ENCODE measurements at regions not wholly inside any gene's neighbourhood (a gene's known extent, or its start where the extent isn't known, plus 50 kb on each side); places are given as distances from the start of the nearest gene placed in this dataset.

DNA sequence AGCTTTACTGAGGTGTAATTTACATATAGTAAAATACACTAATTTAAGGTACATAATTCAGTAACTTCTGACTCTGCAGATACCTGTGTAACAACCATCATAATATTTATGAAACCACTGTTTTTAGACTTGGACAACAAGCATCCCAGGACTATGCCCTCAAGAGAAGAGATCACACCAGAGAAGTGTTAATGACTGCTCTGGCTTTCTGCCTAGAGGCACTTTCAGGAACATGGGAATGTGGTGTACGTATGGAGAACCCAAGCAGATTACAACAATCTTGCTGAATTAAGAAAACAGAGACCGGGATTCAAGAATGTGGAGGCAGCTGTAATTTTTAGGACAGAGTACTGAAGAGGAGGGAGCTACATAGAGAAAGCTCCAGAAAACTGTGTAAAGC, 475.2 kb downstream of the LPIN1 start:
- DNase-seq (ENCODE audit: low read depth), result no peak
- TF ChIP-seq, protein P1, sequence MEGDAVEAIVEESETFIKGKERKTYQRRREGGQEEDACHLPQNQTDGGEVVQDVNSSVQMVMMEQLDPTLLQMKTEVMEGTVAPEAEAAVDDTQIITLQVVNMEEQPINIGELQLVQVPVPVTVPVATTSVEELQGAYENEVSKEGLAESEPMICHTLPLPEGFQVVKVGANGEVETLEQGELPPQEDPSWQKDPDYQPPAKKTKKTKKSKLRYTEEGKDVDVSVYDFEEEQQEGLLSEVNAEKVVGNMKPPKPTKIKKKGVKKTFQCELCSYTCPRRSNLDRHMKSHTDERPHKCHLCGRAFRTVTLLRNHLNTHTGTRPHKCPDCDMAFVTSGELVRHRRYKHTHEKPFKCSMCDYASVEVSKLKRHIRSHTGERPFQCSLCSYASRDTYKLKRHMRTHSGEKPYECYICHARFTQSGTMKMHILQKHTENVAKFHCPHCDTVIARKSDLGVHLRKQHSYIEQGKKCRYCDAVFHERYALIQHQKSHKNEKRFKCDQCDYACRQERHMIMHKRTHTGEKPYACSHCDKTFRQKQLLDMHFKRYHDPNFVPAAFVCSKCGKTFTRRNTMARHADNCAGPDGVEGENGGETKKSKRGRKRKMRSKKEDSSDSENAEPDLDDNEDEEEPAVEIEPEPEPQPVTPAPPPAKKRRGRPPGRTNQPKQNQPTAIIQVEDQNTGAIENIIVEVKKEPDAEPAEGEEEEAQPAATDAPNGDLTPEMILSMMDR (conservative IDR thresholded peaks at IDR 0.05; ENCODE audit: low read length), result no peak
- H3K4me3 ChIP-seq (ENCODE audit: low read length), result no peak overlapping the region

DNA sequence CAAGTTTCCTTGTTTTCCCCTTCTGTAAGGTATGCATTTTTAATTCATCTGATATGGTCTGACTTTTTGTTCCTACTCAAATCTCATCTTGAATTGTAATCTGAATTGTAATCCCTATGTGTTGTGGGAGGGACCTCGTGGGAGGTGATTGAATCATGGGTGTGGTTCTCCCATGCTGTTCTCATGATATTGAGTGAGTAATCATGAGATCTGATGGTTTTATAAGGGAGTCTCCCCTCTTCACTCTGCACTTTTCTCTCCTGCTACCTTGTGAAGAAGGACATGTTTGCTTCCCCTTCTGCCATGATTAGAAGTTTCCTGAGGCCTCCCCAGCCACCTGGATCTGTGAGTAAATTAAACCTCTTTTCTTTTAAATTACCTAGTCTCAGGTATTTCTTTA, 476.1 kb downstream of the LPIN1 start:
- TF ChIP-seq, protein P1 (conservative IDR thresholded peaks at IDR 0.05; ENCODE audit: low read length), result no peak
- no peak overlapping the region for H3K4me3 ChIP-seq (ENCODE audit: low read length)
- DNase-seq (ENCODE audit: low read depth), result no peak

DNA sequence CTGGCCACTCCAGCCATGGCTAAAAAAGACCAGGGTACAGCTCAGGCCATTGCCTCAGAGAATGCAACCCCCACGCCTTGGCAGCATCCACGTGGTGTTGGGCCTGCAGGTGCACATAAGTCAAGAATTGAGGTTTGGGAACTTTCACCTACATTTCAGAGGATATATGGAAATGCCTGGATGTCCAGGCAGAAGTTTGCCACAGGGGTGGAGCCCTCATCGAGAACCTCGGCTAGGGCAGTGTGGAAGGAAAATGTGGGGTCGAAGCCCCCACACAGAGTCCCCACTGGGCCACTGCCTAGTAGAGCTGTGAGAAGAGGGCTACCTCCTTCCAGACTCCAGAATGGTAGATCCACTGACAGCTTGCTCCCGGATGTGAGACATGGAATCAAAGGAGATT, 477.3 kb downstream of the LPIN1 start:
- TF ChIP-seq, protein P1 (conservative IDR thresholded peaks at IDR 0.05; ENCODE audit: low read length), result no peak
- H3K4me3 ChIP-seq (ENCODE audit: low read length), result no peak overlapping the region
- DNase-seq (ENCODE audit: low read depth), result no peak

DNA sequence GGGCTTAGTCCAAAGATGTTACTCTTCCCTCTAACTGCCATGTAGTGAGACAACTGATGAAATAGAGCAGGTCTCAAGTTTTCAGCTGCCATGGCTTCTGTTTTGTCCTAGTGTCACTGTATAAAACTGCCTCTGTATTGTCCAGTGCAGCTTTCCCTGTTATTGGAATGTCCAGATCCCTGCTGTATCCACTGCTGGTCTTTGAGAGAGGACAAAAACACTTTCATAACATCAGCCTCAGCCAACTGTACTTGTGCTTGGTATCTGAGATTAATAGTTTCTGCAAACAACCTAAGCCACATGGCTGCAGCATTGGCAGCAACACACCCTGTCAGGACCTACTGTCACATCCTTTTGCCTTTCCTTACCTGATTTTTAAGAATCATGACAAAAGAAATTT, 480.2 kb downstream of the LPIN1 start:
- TF ChIP-seq, protein P1 (conservative IDR thresholded peaks at IDR 0.05; ENCODE audit: low read length), result no peak
- DNase-seq (ENCODE audit: low read depth), result no peak

DNA sequence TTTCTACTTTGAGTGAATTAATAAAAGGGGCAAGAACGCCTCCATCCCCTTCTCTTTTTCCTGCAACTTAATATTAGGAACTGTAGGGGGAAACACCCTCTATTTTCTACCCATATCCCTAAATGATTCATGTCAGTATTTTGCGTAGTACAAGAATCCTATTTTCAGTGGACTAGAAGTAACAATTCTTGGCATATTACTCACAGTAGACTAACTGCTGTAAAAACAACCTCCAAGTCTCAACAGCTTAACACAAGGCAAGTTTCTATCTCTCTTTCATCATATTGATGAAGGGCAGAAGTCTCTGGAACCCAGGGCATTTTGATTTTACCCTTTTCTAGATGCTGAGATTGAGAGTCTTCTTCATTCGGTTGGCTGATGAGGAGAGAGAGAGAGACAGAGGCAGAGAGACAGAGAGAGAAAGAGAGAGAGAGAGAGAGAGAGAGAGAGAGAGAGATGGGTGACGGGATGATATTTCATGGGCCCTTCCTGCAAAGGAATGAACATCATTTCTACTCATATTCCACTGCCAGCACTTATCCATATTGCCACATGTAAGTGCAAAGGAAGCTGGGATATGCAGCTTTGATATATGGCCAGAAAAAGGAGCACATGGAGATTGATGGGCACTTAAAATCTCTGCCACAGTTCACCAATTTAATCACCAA, 481.6 kb downstream of the LPIN1 start:
- no peak overlapping the region for H3K4me3 ChIP-seq (ENCODE audit: low read length)
- peak; percentile 54 for DNase-seq (ENCODE audit: low read depth)
- TF ChIP-seq, protein P1 (conservative IDR thresholded peaks at IDR 0.05; ENCODE audit: low read length), result no peak

More for the DNA sequence above, 480.2 kb downstream of the LPIN1 start:
- H3K4me3 ChIP-seq (ENCODE audit: low read length), result no peak overlapping the region

DNA sequence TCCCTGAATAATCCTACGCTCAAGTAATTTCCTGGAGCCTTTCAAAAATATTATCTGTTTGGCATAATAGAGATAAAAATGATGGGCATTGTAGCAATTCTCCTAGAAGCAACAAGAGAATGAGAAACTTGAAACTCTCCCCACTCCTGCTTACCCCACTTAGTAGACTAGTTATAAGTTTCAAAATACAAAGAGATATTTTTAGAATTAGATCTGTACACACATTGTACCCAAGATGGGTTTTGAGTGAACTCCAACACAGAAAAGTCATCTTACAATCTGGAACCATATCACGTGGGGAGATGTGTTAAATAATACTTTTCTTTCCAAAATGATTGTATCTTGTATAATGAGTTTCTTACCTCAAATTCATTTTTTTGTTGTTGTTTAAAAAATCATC, 484.9 kb downstream of the LPIN1 start:
- H3K4me3 ChIP-seq (ENCODE audit: low read length), result no peak overlapping the region
- TF ChIP-seq, protein P1 (conservative IDR thresholded peaks at IDR 0.05; ENCODE audit: low read length), result no peak
- no peak for DNase-seq (ENCODE audit: low read depth)

DNA sequence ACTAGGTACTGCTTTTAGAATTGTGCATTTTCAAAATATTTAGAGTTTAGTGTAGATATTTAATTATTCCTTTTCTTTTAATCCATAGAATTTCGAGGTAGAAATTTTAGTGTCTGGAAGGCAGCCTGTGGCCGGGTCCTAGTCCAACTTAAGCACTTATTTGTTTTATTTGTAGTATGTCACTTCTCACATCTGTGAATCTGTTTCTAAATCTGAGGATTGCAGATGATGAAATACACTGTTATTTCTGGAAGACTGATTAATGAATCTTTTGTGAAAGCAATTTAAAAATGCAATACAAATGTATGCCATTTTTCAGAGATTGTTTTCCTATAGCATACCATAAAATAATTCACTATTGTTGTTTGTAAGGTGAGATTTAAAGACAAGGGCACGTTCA, 483.9 kb upstream of the TRIB2 start:
- TF ChIP-seq, protein P1 (conservative IDR thresholded peaks at IDR 0.05; ENCODE audit: low read length), result no peak
- H3K4me3 ChIP-seq (ENCODE audit: low read length), result no peak overlapping the region
- peak; percentile 47 for DNase-seq (ENCODE audit: low read depth)

All from AG10803 (cell line).